ENCODE measurements at regions not wholly inside any gene's neighbourhood (a gene's known extent, or its start where the extent isn't known, plus 50 kb on each side); places are given as distances from the start of the nearest gene placed in this dataset.

DNA sequence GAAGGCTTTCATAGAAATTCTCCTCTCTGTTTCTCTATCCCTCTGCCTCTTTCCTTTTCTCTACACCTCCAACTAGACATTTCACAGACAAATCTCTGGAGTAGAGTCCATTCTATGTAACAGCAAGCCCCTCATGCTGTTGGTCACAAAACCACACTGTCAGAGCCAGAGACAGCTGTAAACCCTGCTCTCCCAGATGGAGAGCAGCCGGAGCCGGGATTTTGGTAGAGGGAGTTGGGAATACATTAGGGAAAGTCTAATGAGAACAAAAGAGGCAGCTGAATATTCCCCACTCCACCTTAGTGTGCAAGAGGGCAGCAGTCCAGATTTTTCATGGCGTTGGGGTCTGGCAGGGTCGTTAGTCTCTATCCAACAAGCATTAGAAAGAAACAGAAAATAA lies 68.3 kb upstream of the EDN1 start:
- no peak overlapping the region for H2BK12ac ChIP-seq (ENCODE audit: low read depth, low read length)
- no peaks in the 10 kb centered on the region for H3K79me2 ChIP-seq (ENCODE audit: control insufficient read depth in 1 of 2, insufficient read depth in 2 of 2, low read length in 2 of 2)
- H3K4ac ChIP-seq (replicated peaks; ENCODE audit: insufficient read length, low read depth, low read length), result no peak overlapping the region
- H3K36me3 ChIP-seq (ENCODE audit: control insufficient read depth in 2 of 4, insufficient read depth in 4 of 4, low read length in 3 of 4), result no peaks in the 10 kb centered on the region
- no peak overlapping the region for H3K4me2 ChIP-seq (ENCODE audit: insufficient read depth in 1 of 2, low read depth in 2 of 2, low read length in 2 of 2)
- H3K27me3 ChIP-seq (replicated peaks in 1 of 4; ENCODE audit: control insufficient read depth in 3 of 4, extremely low read depth in 1 of 4, insufficient read depth in 3 of 4, low read length in 3 of 4), result no peaks in the 10 kb centered on the region
- no peak overlapping the region for H4K5ac ChIP-seq (ENCODE audit: insufficient read length, low read depth, low read length)
- no peak overlapping the region for H2AFZ ChIP-seq (ENCODE audit: low read length)
- H2BK120ac ChIP-seq (replicated peaks; ENCODE audit: low read depth, low read length), result no peak overlapping the region
- no peak overlapping the region for H3K56ac ChIP-seq (replicated peaks; ENCODE audit: insufficient read length, low read depth, low read length)
- H3K9me3 ChIP-seq (ENCODE audit: insufficient read depth in 2 of 2, low read depth in 1 of 2, low read length in 1 of 2), result no peaks in the 10 kb centered on the region
- no peak for TF ChIP-seq BACH1 (IDR thresholded peaks at IDR 0.05; ENCODE audit: low read length)
- no peak for TF ChIP-seq EGR1 (IDR thresholded peaks at IDR 0.05; ENCODE audit: borderline replicate concordance, low read depth, low read length)
- TF ChIP-seq SIRT6 (IDR thresholded peaks at IDR 0.05; ENCODE audit: low read length), result no peak
- no peak for TF ChIP-seq KDM4A (IDR thresholded peaks at IDR 0.05; ENCODE audit: low read depth, low read length, severe bottlenecking)
- no peak for TF ChIP-seq SIN3A (conservative IDR thresholded peaks at IDR 0.05 in 1 of 2, IDR thresholded peaks at IDR 0.05 in 1 of 2; ENCODE audit: low read depth in 1 of 2, low read length in 2 of 2)
- no peak for TF ChIP-seq SP1 (IDR thresholded peaks at IDR 0.05; ENCODE audit: low read depth, low read length)
- no peak for TF ChIP-seq MAFK (IDR thresholded peaks at IDR 0.05; ENCODE audit: low read depth, low read length)
- no peak for TF ChIP-seq RXRA (IDR thresholded peaks at IDR 0.05; ENCODE audit: insufficient read depth, low read depth, low read length)
- TF ChIP-seq E2F6 (IDR thresholded peaks at IDR 0.05), result no peak
- no peak for TF ChIP-seq RFX5 (IDR thresholded peaks at IDR 0.05; ENCODE audit: borderline replicate concordance, low read depth, low read length)
- TF ChIP-seq MAX (IDR thresholded peaks at IDR 0.05), result no peak
- no peak for TF ChIP-seq PHF8 (conservative IDR thresholded peaks at IDR 0.05; ENCODE audit: low read depth, low read length)
- POLR2A ChIA-PET (ENCODE audit: partially characterized antibody), result no interaction called here
- CTCF ChIA-PET (ENCODE audit: partially characterized antibody), result no interaction called here
- H3K23ac ChIP-seq (ENCODE audit: insufficient read length), result no peak overlapping the region
- no peak overlapping the region for H4K91ac ChIP-seq (replicated peaks; ENCODE audit: insufficient read length, low read length)
- no peaks in the 10 kb centered on the region for H3K79me1 ChIP-seq (ENCODE audit: low read depth, low read length)
- no peak for DNase-seq (ENCODE audit: low read depth in 1 of 2, low spot score in 2 of 2)
- no peak overlapping the region for H4K8ac ChIP-seq (ENCODE audit: extremely low read depth, insufficient read depth, low read length)
- no peak overlapping the region for H3K14ac ChIP-seq (ENCODE audit: insufficient read length)
- H2BK5ac ChIP-seq (ENCODE audit: low read depth, low read length), result no peak overlapping the region
- FAIRE-seq, result no peak
- WGBS, 2 experiments (ENCODE audit: extremely low coverage in 1 of 2, insufficient coverage in 1 of 2, insufficient read length in 1 of 2, insufficient replicate concordance in 2 of 2, low coverage in 1 of 2, low lambda C conversion rate in 2 of 2, missing lambda C conversion rate in 1 of 2), result 90% methylated on average over 4 of the region's 4 CpGs; no CpG with 5 or more reads in 1 of the 2 experiments
- no peak overlapping the region for H3K27ac ChIP-seq (ENCODE audit: low read depth, low read length)
- H3K9ac ChIP-seq (replicated peaks in 1 of 4; ENCODE audit: extremely low read depth in 1 of 4, low read depth in 3 of 4, low read length in 3 of 4), result no peak overlapping the region
- no peak overlapping the region for H2AK5ac ChIP-seq (ENCODE audit: low read depth, low read length)
- no peak overlapping the region for H3K18ac ChIP-seq (ENCODE audit: extremely low read depth, low read length)
- no peaks in the 10 kb centered on the region for H4K20me1 ChIP-seq (replicated peaks in 1 of 2; ENCODE audit: control insufficient read depth in 1 of 2, insufficient read depth in 2 of 2, low read length in 2 of 2)
- H3K23me2 ChIP-seq (ENCODE audit: low read depth, low read length), result no peaks in the 10 kb centered on the region
- H3K4me3 ChIP-seq (ENCODE audit: extremely low read depth in 1 of 4, insufficient read depth in 2 of 4, low read depth in 3 of 4, low read length in 4 of 4), result no peak overlapping the region
- no peak overlapping the region for H2BK20ac ChIP-seq (ENCODE audit: low read length)
- no peak overlapping the region for H2BK15ac ChIP-seq (ENCODE audit: low read length)
- no peaks in the 10 kb centered on the region for H3K4me1 ChIP-seq (replicated peaks in 1 of 4; ENCODE audit: control insufficient read depth in 3 of 4, insufficient read depth in 4 of 4, low read length in 3 of 4)
